Fibroblast of skin of left quadriceps (primary cell): ENCODE measurements at regions not wholly inside any gene's neighbourhood (a gene's known extent, or its start where the extent isn't known, plus 50 kb on each side); places are given as distances from the start of the nearest gene placed in this dataset.

Experiments
- DNase-seq, 2 experiments: peaks; one replicate each; pipeline ENCODE4 v3.0.0-alpha.2; 2013; ENCODE audit warnings: low read depth in 2 of 2

GRCh38 chr4:120525106-120525505 lies 397.4 kb downstream of the PRDM5 start:
- DNase-seq, result no peak

- DNase-seq, result no peak
Observed at GRCh38 chr4:120524237-120524636, 398.3 kb downstream of the PRDM5 start.

- DNase-seq, result no peak
Observed at GRCh38 chr4:120520761-120521160, 401.8 kb downstream of the PRDM5 start.

DNA sequence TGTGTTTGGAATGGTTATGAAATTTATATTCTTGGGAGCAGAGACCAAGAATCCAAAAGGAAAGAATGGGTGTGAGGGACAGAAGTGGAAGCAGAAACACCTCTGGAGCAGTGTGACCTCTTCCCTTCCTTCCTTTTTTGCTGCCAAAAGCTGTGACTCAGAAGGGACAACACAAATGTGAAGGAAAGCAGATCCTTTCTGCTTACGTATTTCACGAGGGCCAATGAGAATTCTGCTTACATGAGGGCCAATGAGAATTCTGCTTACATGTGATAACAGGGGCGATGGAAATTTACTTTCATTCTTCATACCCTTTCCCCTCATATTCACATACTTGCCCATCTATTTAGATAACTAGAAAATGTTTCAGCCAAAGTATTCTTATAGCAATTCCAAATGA lies 404.6 kb downstream of the PRDM5 start:
- DNase-seq, result peak; percentile 3 to 6

DNA sequence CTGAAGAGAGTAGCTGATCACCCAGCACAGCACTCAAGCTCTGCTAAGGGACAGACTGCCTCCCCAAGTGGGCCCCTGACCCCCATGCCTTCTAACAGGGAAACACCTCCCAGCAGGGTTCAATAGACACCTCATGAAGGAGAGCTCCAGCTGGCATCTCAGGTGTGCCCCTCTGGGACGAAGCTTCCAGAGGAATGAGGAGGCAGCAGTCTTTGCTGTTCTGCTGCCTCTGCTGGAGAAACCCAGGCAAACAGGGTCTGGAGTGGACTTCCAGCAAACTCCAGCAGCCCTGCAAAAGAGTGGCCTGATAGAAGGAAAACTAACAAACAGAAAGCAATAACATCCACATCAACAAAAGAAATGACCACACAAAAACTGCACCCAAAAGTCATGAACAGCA lies 412.8 kb downstream of the PRDM5 start:
- DNase-seq, result no peak

DNA sequence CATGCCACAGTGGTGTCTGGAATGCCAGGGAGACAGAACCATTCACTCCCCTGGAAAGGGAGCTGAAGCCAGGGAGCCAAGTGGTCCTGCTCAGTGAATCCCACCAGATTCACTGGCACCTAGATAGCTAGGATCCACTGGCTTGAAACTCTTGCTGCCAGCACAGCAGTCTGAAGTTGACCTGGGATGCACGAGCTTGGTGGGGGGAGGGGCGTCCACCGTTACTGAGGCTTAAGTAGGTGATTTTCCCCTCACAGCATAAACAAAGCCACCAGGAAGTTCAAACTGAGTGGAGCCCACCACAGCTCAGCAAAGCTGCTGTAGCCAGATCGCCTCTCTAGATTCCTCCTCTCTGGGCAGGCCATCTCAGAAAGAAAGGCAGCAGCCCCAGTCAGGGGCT lies 413.3 kb downstream of the PRDM5 start:
- no peak for DNase-seq

DNA sequence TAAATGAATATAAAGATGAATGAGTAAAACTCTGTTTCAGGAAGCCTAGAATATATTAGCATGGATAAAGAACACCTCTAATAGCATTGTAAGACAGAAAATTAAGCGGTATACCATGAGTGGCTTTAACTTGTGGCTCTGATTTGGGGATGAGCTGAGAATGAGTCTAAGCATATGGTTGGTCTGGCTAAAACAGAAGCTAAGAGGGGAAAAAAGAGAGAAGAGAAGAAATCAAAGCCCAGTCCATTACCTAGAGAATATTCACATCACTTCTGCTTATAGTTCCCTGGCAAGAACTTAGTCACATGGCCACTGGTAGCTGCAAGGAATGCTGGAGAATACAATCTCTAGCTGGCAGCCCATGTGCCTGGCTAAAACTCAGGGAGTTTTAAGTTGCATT lies 414.5 kb downstream of the PRDM5 start:
- DNase-seq, result no peak

DNA sequence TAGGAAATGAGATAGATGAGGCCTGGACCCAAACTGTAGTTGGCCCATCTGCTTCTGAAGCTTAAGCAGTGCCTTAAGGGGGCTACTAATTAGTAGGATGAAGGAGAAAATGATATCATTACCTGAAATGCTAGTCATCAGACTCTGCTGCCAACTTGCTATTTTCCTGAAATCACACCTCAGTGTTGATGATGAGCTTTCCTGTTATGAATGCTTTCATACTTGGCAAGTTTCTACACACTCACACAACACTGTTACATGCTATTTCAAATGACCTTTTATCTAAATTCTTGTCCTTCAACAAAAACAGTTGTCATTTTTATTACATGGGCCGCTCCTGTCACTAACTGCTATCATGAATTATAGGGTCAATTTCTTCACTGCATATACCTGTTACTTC lies 416.0 kb downstream of the PRDM5 start:
- no peak for DNase-seq

- DNase-seq, result no peak
Observed at GRCh38 chr4:120498678-120499077, 423.8 kb downstream of the PRDM5 start.

DNA sequence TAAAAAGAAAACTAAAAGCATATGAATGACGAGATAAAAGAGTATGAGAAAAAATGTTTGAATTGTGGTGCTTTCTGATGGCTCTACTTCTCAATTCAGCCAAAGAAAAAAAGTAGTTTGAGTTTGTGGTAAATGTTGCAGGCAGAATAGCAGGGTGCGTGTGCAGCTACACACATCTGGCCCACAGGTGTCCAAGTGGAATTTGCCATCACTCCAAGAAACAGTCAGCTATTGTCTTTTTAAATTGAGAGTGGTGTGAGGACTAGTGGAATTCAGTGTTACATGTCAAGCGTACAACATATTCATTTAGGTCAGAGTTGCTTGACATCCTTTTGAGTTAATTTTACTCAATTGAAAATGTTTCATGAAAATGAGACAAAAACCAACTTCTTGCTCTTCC lies 424.8 kb upstream of the MAD2L1 start:
- DNase-seq, result no peak

DNA sequence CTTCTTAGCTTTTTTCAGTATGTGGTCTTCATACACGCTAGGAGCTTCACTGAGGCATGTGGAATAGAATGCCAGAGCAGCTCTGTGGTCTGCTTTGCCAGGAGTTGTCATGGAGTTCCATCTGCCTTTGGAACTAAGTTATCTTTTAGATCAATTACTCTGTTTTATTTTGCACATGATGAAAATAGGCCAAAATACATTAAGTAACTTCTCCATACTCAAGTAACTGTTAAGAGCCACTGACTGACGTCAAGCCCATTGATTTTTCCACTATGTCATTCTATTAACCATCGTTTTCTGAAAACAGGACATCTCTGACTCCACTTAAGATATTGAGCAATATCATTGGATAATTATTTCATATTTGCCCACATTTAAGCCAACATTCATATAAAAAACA lies 415.1 kb upstream of the MAD2L1 start:
- peak; percentile 10 to 22 for DNase-seq

GRCh38 chr4:120472447-120473131 lies 405.9 kb upstream of the MAD2L1 start:
- no peak for DNase-seq

GRCh38 chr4:120466429-120466828 lies 399.8 kb upstream of the MAD2L1 start:
- DNase-seq, result no peak

- no peak for DNase-seq
Observed at GRCh38 chr4:120454788-120455187, 388.1 kb upstream of the MAD2L1 start.

DNA sequence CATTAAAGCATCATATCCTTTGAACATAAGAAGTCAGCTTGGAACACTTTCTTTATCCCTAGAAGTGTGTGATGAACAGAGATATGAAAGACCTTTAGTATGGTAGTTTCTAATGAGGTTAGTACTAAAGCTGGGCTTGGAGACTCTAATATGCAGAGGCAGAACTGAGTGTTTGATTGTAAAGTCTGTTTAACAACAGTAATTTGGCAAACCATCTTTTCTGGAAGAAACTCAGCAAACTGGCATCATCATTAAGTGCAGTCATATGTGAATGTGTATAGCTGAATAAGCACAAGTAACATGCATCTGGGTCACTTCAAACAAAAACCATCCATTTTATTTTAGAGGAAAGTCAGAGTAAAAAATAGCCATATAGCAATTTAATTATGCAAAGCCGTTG lies 385.9 kb upstream of the MAD2L1 start:
- DNase-seq, result no peak

DNA sequence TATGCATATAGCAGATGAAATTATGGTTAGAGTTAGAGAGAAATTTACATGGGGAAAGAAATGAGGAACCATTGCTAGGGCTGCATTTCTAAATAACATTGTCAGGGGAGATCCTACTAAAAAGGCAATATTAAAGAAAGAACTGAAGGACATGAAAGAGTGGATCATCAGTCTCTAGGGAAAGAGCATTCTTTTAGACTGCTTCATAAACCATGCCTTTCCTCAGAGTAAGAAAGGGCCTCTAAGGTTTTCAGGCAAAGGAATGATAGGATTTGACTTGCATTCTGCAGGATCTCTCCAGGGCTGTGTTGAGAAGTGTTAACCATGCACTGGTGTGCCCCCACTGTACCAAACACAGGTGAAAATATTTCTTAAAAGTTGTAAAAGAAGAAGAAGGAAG lies 385.4 kb upstream of the MAD2L1 start:
- DNase-seq, result peak; percentile 31 to 32

GRCh38 chr4:120447774-120448173 lies 381.1 kb upstream of the MAD2L1 start:
- DNase-seq, result no peak

GRCh38 chr4:120446051-120446567 lies 379.5 kb upstream of the MAD2L1 start:
- no peak for DNase-seq

DNA sequence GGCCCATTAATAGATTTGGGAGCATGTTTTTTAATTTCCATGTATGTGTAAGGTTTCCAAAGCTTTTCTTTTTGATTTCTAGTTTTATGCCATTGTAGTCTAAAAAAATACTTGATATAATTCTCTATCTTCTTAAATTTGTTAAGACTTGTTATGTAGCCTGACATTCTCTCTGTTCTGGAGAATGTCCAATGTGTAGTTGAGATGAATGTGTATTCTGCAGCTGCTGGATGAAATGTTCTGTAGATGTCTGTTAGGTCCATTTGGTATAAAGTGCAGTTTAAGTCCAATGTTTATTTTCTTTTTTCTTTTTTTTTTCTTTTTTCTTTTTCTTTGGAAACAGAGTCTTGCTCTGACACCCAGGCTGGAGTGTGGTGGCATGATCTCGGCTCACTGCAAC lies 378.5 kb upstream of the MAD2L1 start:
- no peak for DNase-seq

DNA sequence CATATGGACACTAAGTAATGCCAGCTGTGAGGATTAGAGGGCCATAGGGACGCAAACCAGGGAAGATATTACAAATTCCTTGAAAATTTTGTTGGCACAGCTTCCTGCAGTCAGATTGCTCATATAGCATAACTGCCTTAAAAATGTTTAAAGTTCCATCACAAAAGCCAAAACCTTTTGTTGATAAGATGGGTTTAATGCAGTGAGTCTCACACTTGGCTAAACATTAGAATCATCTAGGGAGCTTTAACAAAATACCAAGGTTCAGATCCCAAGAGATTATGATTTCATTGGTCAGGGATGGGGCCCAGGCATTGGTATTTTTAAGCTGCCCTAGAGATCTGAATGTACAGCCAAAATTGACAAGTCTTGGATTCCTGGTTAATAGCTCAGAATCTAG lies 376.5 kb upstream of the MAD2L1 start:
- peak; percentile 86 to 88 for DNase-seq

- DNase-seq, result no peak
Observed at GRCh38 chr4:120440730-120441129, 374.1 kb upstream of the MAD2L1 start.

DNA sequence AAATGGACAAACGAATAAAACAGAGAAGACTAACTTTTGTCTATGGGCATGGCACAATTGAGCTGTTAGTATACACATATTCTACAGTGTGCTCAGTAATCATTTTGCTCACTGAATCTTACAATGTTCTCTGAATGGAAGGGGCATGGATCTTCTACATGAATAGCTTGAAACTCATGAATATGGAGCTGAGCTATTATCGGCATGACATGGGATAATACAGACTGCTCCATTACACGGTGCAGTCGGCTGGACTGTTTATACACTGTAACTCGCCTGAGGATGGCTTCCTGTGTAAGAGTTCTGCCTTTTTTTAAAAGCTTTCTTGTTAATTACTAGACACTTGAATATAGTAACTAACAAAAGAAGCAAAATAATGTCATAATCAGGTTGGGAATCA lies 368.5 kb upstream of the MAD2L1 start:
- no peak for DNase-seq

GRCh38 chr4:120434756-120435155 lies 368.1 kb upstream of the MAD2L1 start:
- no peak for DNase-seq

- DNase-seq, result no peak
Observed at GRCh38 chr4:120432301-120432860, 365.7 kb upstream of the MAD2L1 start.
